H9 (cell line): ENCODE measurements at regions not wholly inside any gene's neighbourhood (a gene's known extent, or its start where the extent isn't known, plus 50 kb on each side); places are given as distances from the start of the nearest gene placed in this dataset.

ENCODE experiments used
- DNase-seq: peaks from one replicate; pipeline ENCODE4 v3.0.0-alpha.2; 2017
- H2AFZ ChIP-seq: one replicate; pipeline ENCODE4 v1.6.1; 2013; ENCODE audit warnings: mild to moderate bottlenecking, low read length, control low read depth, moderate library complexity
- H2AK5ac ChIP-seq: 2 replicates; pipeline ENCODE4 v1.6.1; 2013; ENCODE audit warnings: low read length, control low read depth, mixed read lengths; ENCODE audit not compliant: insufficient read length
- H2BK120ac ChIP-seq: one replicate; pipeline ENCODE4 v1.6.1; 2013; ENCODE audit warnings: low read depth, mild to moderate bottlenecking, low read length, control low read depth, inconsistent platforms; ENCODE audit not compliant: poor library complexity, severe bottlenecking
- H2BK12ac ChIP-seq: 2 replicates; pipeline ENCODE4 v1.6.1; 2013; ENCODE audit warnings: low read length, control low read depth, mixed read lengths, low read depth; ENCODE audit not compliant: insufficient read length
- H2BK15ac ChIP-seq: 2 replicates; pipeline ENCODE4 v1.6.1; 2013; ENCODE audit warnings: low read depth, low read length, control low read depth
- H2BK20ac ChIP-seq: one replicate; pipeline ENCODE4 v1.6.1; 2013; ENCODE audit warnings: low read depth, mild to moderate bottlenecking, low read length, control low read depth, inconsistent platforms; ENCODE audit not compliant: poor library complexity, severe bottlenecking
- H2BK5ac ChIP-seq: 2 replicates; pipeline ENCODE4 v1.6.1; 2013; ENCODE audit warnings: low read length, control low read depth, mixed read lengths; ENCODE audit not compliant: insufficient read length
- H3K14ac ChIP-seq: 2 replicates; pipeline ENCODE4 v1.6.1; 2013; ENCODE audit warnings: low read length, control low read depth; ENCODE audit not compliant: insufficient read depth
- H3K18ac ChIP-seq: 2 replicates; pipeline ENCODE4 v1.6.1; 2013; ENCODE audit warnings: low read depth, mild to moderate bottlenecking, mixed read lengths, low read length, control low read depth; ENCODE audit not compliant: insufficient read length
- H3K23ac ChIP-seq: 2 replicates; pipeline ENCODE4 v1.6.1; 2013; ENCODE audit warnings: low read length, control low read depth, mixed read lengths, low read depth; ENCODE audit not compliant: insufficient read length
- H3K23me2 ChIP-seq: 2 replicates; pipeline ENCODE4 v1.6.1; 2013; ENCODE audit warnings: low read depth, mild to moderate bottlenecking, mixed read lengths, low read length, control low read depth; ENCODE audit not compliant: insufficient read length, poor library complexity, severe bottlenecking
- H3K27ac ChIP-seq: 2 replicates; pipeline ENCODE4 v1.5.1; 2013; ENCODE audit warnings: low read length, control low read depth, mixed read lengths, low read depth; ENCODE audit not compliant: insufficient read length
- H3K27me3 ChIP-seq: 2 replicates; pipeline ENCODE4 v1.6.1; 2013; ENCODE audit warnings: low read length, control low read depth, inconsistent platforms; ENCODE audit not compliant: insufficient read depth
- H3K4ac ChIP-seq: 2 replicates; pipeline ENCODE4 v1.6.1; 2013; ENCODE audit warnings: low read depth, mild to moderate bottlenecking, control low read depth, inconsistent platforms, low read length, moderate library complexity
- H3K4me1 ChIP-seq: 2 replicates; pipeline ENCODE4 v1.6.1; 2013; ENCODE audit warnings: low read length, control low read depth, inconsistent platforms; ENCODE audit not compliant: insufficient read depth
- H3K4me2 ChIP-seq: 2 replicates; pipeline ENCODE4 v1.6.1; 2013; ENCODE audit warnings: low read length, control low read depth, mixed read lengths; ENCODE audit not compliant: insufficient read length, insufficient read depth
- H3K56ac ChIP-seq: 2 replicates; pipeline ENCODE4 v1.6.1; 2013; ENCODE audit warnings: low read depth, mild to moderate bottlenecking, mixed read lengths, low read length, control low read depth; ENCODE audit not compliant: insufficient read length
- H3K79me1 ChIP-seq: 2 replicates; pipeline ENCODE4 v1.6.1; 2013; ENCODE audit warnings: low read depth, mild to moderate bottlenecking, moderate library complexity, low read length, control low read depth, inconsistent platforms; ENCODE audit not compliant: insufficient read depth, poor library complexity, severe bottlenecking
- H3K79me2 ChIP-seq: 2 replicates; pipeline ENCODE4 v1.6.1; 2013; ENCODE audit warnings: low read length, control low read depth, inconsistent platforms; ENCODE audit not compliant: insufficient read depth
- H3K9ac ChIP-seq: 2 replicates; pipeline ENCODE4 v1.6.1; 2013; ENCODE audit warnings: low read length, control low read depth, mixed read lengths; ENCODE audit not compliant: insufficient read length; ENCODE audit errors: extremely low read depth
- H3K9me3 ChIP-seq: one replicate; pipeline ENCODE4 v1.6.1; 2013; ENCODE audit warnings: low read depth, low read length, inconsistent platforms; ENCODE audit not compliant: control insufficient read depth
- H3T11ph ChIP-seq: one replicate; pipeline ENCODE4 v1.6.1; 2013; ENCODE audit warnings: mild to moderate bottlenecking, low read length, control low read depth, inconsistent platforms
- H4K20me1 ChIP-seq: one replicate; pipeline ENCODE4 v1.6.1; 2013; ENCODE audit not compliant: control insufficient read depth, insufficient read length, insufficient read depth
- H4K5ac ChIP-seq: 2 replicates; pipeline ENCODE4 v1.6.1; 2013; ENCODE audit warnings: low read depth, mild to moderate bottlenecking, mixed read lengths, low read length, control low read depth; ENCODE audit not compliant: insufficient read length
- H4K8ac ChIP-seq: replicated peaks from 2 replicates; pipeline ENCODE4 v1.6.1; 2013; ENCODE audit warnings: low read length, control low read depth, mixed read lengths, low read depth; ENCODE audit not compliant: insufficient read length
- H4K91ac ChIP-seq: 2 replicates; pipeline ENCODE4 v1.6.1; 2013; ENCODE audit warnings: low read depth, mild to moderate bottlenecking, moderate library complexity, mixed read lengths, low read length, control low read depth; ENCODE audit not compliant: insufficient read length
- H3K27ac Mint-ChIP-seq, 3 experiments: 2 replicates in 2 of 3; 3 replicates in 1 of 3; pipeline ENCODE4 v1.8.0; 2020 to 2021; ENCODE audit warnings: mixed read lengths in 3 of 3, mild to moderate bottlenecking in 1 of 3, moderate library complexity in 1 of 3
- H3K27me3 Mint-ChIP-seq: 2 replicates; pipeline ENCODE4 v1.8.0; 2021; ENCODE audit warnings: low read depth, mild to moderate bottlenecking, moderate library complexity, mixed read lengths
- H3K36me3 Mint-ChIP-seq, 3 experiments: 2 replicates in 2 of 3; 3 replicates in 1 of 3; pipeline ENCODE4 v1.8.0; 2020 to 2021; ENCODE audit warnings: low read depth in 3 of 3, mixed read lengths in 3 of 3; ENCODE audit not compliant: insufficient read depth in 1 of 3
- H3K4me1 Mint-ChIP-seq, 2 experiments: 2 replicates each; pipeline ENCODE4 v1.8.0; 2020; ENCODE audit warnings: mixed read lengths in 2 of 2
- H3K4me3 Mint-ChIP-seq, 2 experiments: 2 replicates in 1 of 2; 3 replicates in 1 of 2; pipeline ENCODE4 v1.8.0; 2020 to 2021; ENCODE audit warnings: mild to moderate bottlenecking in 2 of 2, mixed read lengths in 2 of 2, moderate library complexity in 1 of 2
- H3K9me3 Mint-ChIP-seq, 2 experiments: 2 replicates in 1 of 2; 3 replicates in 1 of 2; pipeline ENCODE4 v1.8.0; 2020; ENCODE audit warnings: mild to moderate bottlenecking in 2 of 2, mixed read lengths in 2 of 2, moderate library complexity in 1 of 2
- CTCF ChIP-seq: fragments of 200-600 bp; sonication (generic); conservative IDR thresholded peaks from 3 replicates; pipeline ENCODE4 v1.8.0; 2021; ENCODE audit warnings: antibody characterized with exemption, mild to moderate bottlenecking
- WGBS: extraction: QIAGEN DNeasy Blood & Tissue Kit; methylation state at CpG from one replicate; pipeline ENCODE4 v1.1.7; 2013; ENCODE audit warnings: missing lambda C conversion rate, low lambda C conversion rate, mixed read lengths; ENCODE audit not compliant: insufficient read length; ENCODE audit errors: extremely low coverage; 5-methylcytosine and 5-hydroxymethylcytosine counted together

- H3K23me2 ChIP-seq = no peaks in the 10 kb centered on the region
- H3K4me1 ChIP-seq = peaks cover 10% of the 10 kb centered on the region; the same call in 1 of the 2 replicates
- H2BK15ac ChIP-seq = no peak overlapping the region
- H3K36me3 Mint-ChIP-seq = no peaks in the 10 kb centered on the region
- no peak overlapping the region for H3K27ac Mint-ChIP-seq
- WGBS = no CpG with 5 or more reads among the region's 3 CpGs
- peaks cover 18 to 25% of the 10 kb centered on the region in 2 experiments for H3K4me1 Mint-ChIP-seq
- H3K27me3 Mint-ChIP-seq = no peaks in the 10 kb centered on the region
- H2BK20ac ChIP-seq = no peak overlapping the region
- no peaks in the 10 kb centered on the region for H3K79me2 ChIP-seq
- no peaks in the 10 kb centered on the region for H4K20me1 ChIP-seq
- no peak overlapping the region for H3K23ac ChIP-seq
- H3K56ac ChIP-seq = no peak overlapping the region
- no peaks in the 10 kb centered on the region for H3K79me1 ChIP-seq
- no peak overlapping the region for H3K4ac ChIP-seq
- no peak overlapping the region for H3K4me2 ChIP-seq
- no peak overlapping the region for H3K4me3 Mint-ChIP-seq
- no peak overlapping the region for H2AK5ac ChIP-seq
- no peak overlapping the region for H2BK5ac ChIP-seq
- H4K5ac ChIP-seq = no peak overlapping the region
- no peak overlapping the region for H3K14ac ChIP-seq
- no peak overlapping the region for H4K91ac ChIP-seq
- DNase-seq = no peak
- no peak overlapping the region for H2BK120ac ChIP-seq
- H3K27me3 ChIP-seq = no peaks in the 10 kb centered on the region
- no peak overlapping the region for H4K8ac ChIP-seq
- TF ChIP-seq CTCF = no peak
- H3T11ph ChIP-seq = no peak overlapping the region
- H3K9me3 Mint-ChIP-seq = no peaks in the 10 kb centered on the region
- H3K9me3 ChIP-seq = no peaks in the 10 kb centered on the region
- H2BK12ac ChIP-seq = no peak overlapping the region
- no peak overlapping the region for H3K18ac ChIP-seq
- no peak overlapping the region for H3K27ac ChIP-seq
- H2AFZ ChIP-seq = no peak overlapping the region
- no peak overlapping the region for H3K9ac ChIP-seq
These were observed 74.0 kb upstream of the MEF2C start for GRCh38 chr5:88957013-88957412.
